ENCODE measurements at regions not wholly inside any gene's neighbourhood (a gene's known extent, or its start where the extent isn't known, plus 50 kb on each side); places are given as distances from the start of the nearest gene placed in this dataset.
"Not testable (repeated sequence)": the region's sequence is repeated elsewhere in the genome, so short reads cannot be mapped to it uniquely, and the experiment has no call there.

- not testable (repeated sequence) for TF ChIP-seq CTCF (IDR thresholded peaks at IDR 0.05); EZH2 (IDR thresholded peaks at IDR 0.05; ENCODE audit: borderline replicate concordance, insufficient read depth, low read depth, low read length, poor library complexity, severe bottlenecking)
Observed at GRCh38 chr9:110032532-110032931, 175.4 kb downstream of the C9orf152 start.

All from B cell (primary cell).